DND-41 (cell line): ENCODE measurements at regions not wholly inside any gene's neighbourhood (a gene's known extent, or its start where the extent isn't known, plus 50 kb on each side); places are given as distances from the start of the nearest gene placed in this dataset.

ENCODE experiments used
- EZH2 ChIP-seq: IDR thresholded peaks from 3 replicates; pipeline ENCODE4 v1.6.1; 2012; ENCODE audit warnings: borderline replicate concordance, low read depth, mild to moderate bottlenecking, moderate library complexity, low read length, inconsistent platforms; ENCODE audit not compliant: severe bottlenecking
- TF ChIP-seq, protein P1 (sequence below): IDR thresholded peaks from 2 replicates; pipeline ENCODE4 v1.5.1; 2012; ENCODE audit warnings: borderline replicate concordance, low read length, moderate library complexity, mild to moderate bottlenecking; ENCODE audit not compliant: poor library complexity, severe bottlenecking; ENCODE audit errors: extremely low read depth

DNA sequence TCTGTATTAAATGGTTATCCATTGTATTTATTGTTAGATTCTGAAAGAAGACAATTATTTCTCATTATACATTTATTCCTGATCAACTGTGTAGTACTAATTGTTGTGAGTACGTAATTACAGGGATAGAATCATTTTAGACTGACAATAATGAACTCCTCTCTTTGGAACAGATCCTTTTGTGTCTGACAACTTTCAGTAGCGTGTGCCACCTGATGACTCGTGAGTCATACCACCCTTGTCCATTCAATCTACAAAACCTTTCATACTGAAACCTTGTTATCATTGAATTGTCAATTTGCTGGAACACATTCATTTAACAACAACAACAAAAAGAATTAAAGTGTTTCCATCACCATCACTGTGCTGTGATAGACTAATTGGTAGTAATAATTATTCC, 602.7 kb upstream of the PCDH7 start:
- TF ChIP-seq EZH2: no peak
- TF ChIP-seq, protein P1, sequence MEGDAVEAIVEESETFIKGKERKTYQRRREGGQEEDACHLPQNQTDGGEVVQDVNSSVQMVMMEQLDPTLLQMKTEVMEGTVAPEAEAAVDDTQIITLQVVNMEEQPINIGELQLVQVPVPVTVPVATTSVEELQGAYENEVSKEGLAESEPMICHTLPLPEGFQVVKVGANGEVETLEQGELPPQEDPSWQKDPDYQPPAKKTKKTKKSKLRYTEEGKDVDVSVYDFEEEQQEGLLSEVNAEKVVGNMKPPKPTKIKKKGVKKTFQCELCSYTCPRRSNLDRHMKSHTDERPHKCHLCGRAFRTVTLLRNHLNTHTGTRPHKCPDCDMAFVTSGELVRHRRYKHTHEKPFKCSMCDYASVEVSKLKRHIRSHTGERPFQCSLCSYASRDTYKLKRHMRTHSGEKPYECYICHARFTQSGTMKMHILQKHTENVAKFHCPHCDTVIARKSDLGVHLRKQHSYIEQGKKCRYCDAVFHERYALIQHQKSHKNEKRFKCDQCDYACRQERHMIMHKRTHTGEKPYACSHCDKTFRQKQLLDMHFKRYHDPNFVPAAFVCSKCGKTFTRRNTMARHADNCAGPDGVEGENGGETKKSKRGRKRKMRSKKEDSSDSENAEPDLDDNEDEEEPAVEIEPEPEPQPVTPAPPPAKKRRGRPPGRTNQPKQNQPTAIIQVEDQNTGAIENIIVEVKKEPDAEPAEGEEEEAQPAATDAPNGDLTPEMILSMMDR: no peak
